ENCODE measurements at regions not wholly inside any gene's neighbourhood (a gene's known extent, or its start where the extent isn't known, plus 50 kb on each side); places are given as distances from the start of the nearest gene placed in this dataset.

DNA sequence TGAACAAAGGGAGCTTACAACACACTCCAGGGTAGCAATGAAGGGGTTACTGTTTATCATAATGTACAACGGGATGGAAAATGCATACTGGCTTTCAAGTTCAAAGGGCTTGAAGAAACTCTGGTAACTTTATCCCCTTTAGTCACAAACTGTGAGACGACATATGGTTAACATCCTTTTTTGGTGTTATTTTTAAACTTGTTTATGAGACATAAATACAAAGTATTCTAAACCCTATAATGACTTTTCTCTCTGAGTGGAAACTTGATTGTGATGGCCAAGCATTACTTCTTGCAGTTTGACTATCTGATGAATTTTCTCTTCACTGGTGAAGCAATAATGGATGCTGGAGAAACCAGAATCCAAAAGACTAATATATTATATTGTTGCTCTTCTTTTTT is 62.0 kb upstream of the SEMA3A start:
- no peak for TF ChIP-seq EZH2 (optimal IDR thresholded peaks at IDR 0.05; ENCODE audit: low read depth, low read length)
- TF ChIP-seq EZH2phosphoT487 (IDR thresholded peaks at IDR 0.05; ENCODE audit: low read length) = no peak
- TF ChIP-seq, protein P1, sequence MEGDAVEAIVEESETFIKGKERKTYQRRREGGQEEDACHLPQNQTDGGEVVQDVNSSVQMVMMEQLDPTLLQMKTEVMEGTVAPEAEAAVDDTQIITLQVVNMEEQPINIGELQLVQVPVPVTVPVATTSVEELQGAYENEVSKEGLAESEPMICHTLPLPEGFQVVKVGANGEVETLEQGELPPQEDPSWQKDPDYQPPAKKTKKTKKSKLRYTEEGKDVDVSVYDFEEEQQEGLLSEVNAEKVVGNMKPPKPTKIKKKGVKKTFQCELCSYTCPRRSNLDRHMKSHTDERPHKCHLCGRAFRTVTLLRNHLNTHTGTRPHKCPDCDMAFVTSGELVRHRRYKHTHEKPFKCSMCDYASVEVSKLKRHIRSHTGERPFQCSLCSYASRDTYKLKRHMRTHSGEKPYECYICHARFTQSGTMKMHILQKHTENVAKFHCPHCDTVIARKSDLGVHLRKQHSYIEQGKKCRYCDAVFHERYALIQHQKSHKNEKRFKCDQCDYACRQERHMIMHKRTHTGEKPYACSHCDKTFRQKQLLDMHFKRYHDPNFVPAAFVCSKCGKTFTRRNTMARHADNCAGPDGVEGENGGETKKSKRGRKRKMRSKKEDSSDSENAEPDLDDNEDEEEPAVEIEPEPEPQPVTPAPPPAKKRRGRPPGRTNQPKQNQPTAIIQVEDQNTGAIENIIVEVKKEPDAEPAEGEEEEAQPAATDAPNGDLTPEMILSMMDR (IDR thresholded peaks at IDR 0.05; ENCODE audit: low read length) = no peak
- no peaks in the 10 kb centered on the region for H3K79me2 ChIP-seq (ENCODE audit: low read length)
- no peak overlapping the region for H2AFZ ChIP-seq (ENCODE audit: low read length)
- no peak overlapping the region for H3K27ac ChIP-seq (ENCODE audit: low read length)
- no peaks in the 10 kb centered on the region; the same call in 1 of the 2 replicates for H3K4me1 ChIP-seq (ENCODE audit: low read length)
- H3K4me3 ChIP-seq (ENCODE audit: low read length) = no peak overlapping the region
- no peaks in the 10 kb centered on the region for H3K27me3 ChIP-seq (replicated peaks; ENCODE audit: insufficient read depth, low read length)
- H3K9me2 ChIP-seq (replicated peaks; ENCODE audit: insufficient read depth, low read length) = no peaks in the 10 kb centered on the region
- no peak overlapping the region for H3K4me2 ChIP-seq (ENCODE audit: low read depth, low read length)
- H3K9ac ChIP-seq (ENCODE audit: low read length) = no peak overlapping the region
- H3K9me3 ChIP-seq (replicated peaks; ENCODE audit: insufficient read depth, low read length) = no peaks in the 10 kb centered on the region
- peak; percentile 26 for DNase-seq
- no peaks in the 10 kb centered on the region for H4K20me1 ChIP-seq (ENCODE audit: insufficient read depth, low read length)
- no peaks in the 10 kb centered on the region for H3F3A ChIP-seq (ENCODE audit: insufficient read depth, low read length)
- no peaks in the 10 kb centered on the region for H3K36me3 ChIP-seq (replicated peaks; ENCODE audit: insufficient read depth, low read length)

- Histone ChIP-seq H3K4me3 (ENCODE audit: low read length) (no peak overlapping the region), H4K20me1 (ENCODE audit: insufficient read depth, low read length) (no peaks in the 10 kb centered on the region), H3K4me1 (ENCODE audit: low read length) (no peaks in the 10 kb centered on the region; the same call in 1 of the 2 replicates), H3K79me2 (ENCODE audit: low read length) (no peaks in the 10 kb centered on the region), H3K27ac (ENCODE audit: low read length) (no peak overlapping the region), H3K4me2 (ENCODE audit: low read depth, low read length) (no peak overlapping the region), H3K36me3 (replicated peaks; ENCODE audit: insufficient read depth, low read length) (no peaks in the 10 kb centered on the region), H3K9me3 (replicated peaks; ENCODE audit: insufficient read depth, low read length) (no peaks in the 10 kb centered on the region), H3F3A (ENCODE audit: insufficient read depth, low read length) (no peaks in the 10 kb centered on the region), H3K27me3 (replicated peaks; ENCODE audit: insufficient read depth, low read length) (no peaks in the 10 kb centered on the region), H3K9me2 (replicated peaks; ENCODE audit: insufficient read depth, low read length) (no peaks in the 10 kb centered on the region), H3K9ac (ENCODE audit: low read length) (no peak overlapping the region), H2AFZ (ENCODE audit: low read length) (no peak overlapping the region)
- no peak for TF ChIP-seq EZH2phosphoT487 (IDR thresholded peaks at IDR 0.05; ENCODE audit: low read length)
- TF ChIP-seq, protein P1 (IDR thresholded peaks at IDR 0.05; ENCODE audit: low read length) = no peak
- no peak for TF ChIP-seq EZH2 (optimal IDR thresholded peaks at IDR 0.05; ENCODE audit: low read depth, low read length)
- DNase-seq = no peak
Observed at GRCh38 chr7:84251277-84251781, 56.7 kb upstream of the SEMA3A start.

DNA sequence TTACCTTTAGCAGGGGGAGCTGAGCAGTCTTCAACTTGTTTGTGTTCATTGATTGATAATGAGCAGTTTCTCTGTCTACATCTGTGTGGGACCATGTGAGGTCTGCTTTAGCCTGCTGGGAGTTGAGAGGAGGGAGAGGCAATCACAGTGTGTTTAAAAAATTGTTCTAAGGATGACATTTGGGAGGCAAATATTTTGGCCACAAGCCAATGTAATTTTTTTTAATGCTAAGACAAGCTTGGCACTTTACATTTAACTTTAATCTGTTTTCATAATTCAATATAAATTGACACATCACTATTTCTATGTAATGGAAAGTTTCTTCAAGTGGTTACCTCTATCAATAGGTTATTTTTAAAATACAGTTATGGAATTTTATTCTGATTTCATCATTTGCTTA is 55.9 kb upstream of the SEMA3A start:
- Histone ChIP-seq H3K9me2 (replicated peaks; ENCODE audit: insufficient read depth, low read length) (no peaks in the 10 kb centered on the region), H3K79me2 (ENCODE audit: low read length) (no peaks in the 10 kb centered on the region), H4K20me1 (ENCODE audit: insufficient read depth, low read length) (no peaks in the 10 kb centered on the region), H3K4me3 (ENCODE audit: low read length) (no peak overlapping the region), H3F3A (ENCODE audit: insufficient read depth, low read length) (no peaks in the 10 kb centered on the region), H3K9ac (ENCODE audit: low read length) (no peak overlapping the region), H3K9me3 (replicated peaks; ENCODE audit: insufficient read depth, low read length) (no peaks in the 10 kb centered on the region), H3K4me2 (ENCODE audit: low read depth, low read length) (no peak overlapping the region), H3K36me3 (replicated peaks; ENCODE audit: insufficient read depth, low read length) (no peaks in the 10 kb centered on the region), H3K27me3 (replicated peaks; ENCODE audit: insufficient read depth, low read length) (no peaks in the 10 kb centered on the region), H3K4me1 (ENCODE audit: low read length) (no peaks in the 10 kb centered on the region; the same call in 1 of the 2 replicates), H3K27ac (ENCODE audit: low read length) (no peak overlapping the region), H2AFZ (ENCODE audit: low read length) (no peak overlapping the region)
- TF ChIP-seq, protein P1 (IDR thresholded peaks at IDR 0.05; ENCODE audit: low read length) = no peak
- TF ChIP-seq EZH2 (optimal IDR thresholded peaks at IDR 0.05; ENCODE audit: low read depth, low read length) (no peak), EZH2phosphoT487 (IDR thresholded peaks at IDR 0.05; ENCODE audit: low read length) (no peak)
- no peak for DNase-seq

All from MM.1S (cell line).